H1 (cell line): ENCODE measurements at regions not wholly inside any gene's neighbourhood (a gene's known extent, or its start where the extent isn't known, plus 50 kb on each side); places are given as distances from the start of the nearest gene placed in this dataset.

Source experiments
- CTCF ChIA-PET: fragments of 300-600 bp; sonication (Branson Sonifier 250); formaldehyde crosslinking; loops from one replicate; lab custom pipeline; 2021; ENCODE audit not compliant: partially characterized antibody; lab: Charles Lee
- POLR2A ChIA-PET: fragments of 300-600 bp; sonication (Branson Sonifier 250); formaldehyde crosslinking; loops from one replicate; lab custom pipeline; 2021; ENCODE audit warnings: inconsistent platforms; ENCODE audit not compliant: partially characterized antibody; lab: Charles Lee
- DNase-seq, 2 experiments: peaks; one replicate each; pipeline versions ENCODE4 v3.0.0 to v3.0.0-alpha.2; 2010 to 2022; ENCODE audit warnings: low spot score in 2 of 2, low read depth in 1 of 2, mixed read lengths in 1 of 2
- FAIRE-seq: peaks from 2 replicates; lab custom pipeline; 2011; peaks lifted over from hg19 to GRCh38; lab: Jason Lieb, UNC
- H2AFZ ChIP-seq: 2 replicates; pipeline ENCODE4 v1.8.1; 2012; ENCODE audit warnings: low read length, inconsistent platforms
- H2AK5ac ChIP-seq: 2 replicates; pipeline ENCODE4 v1.6.1; 2013; ENCODE audit warnings: low read depth, low read length
- H2BK120ac ChIP-seq: replicated peaks from 2 replicates; pipeline ENCODE3; 2013; ENCODE audit warnings: low read depth, low read length, inconsistent platforms
- H2BK12ac ChIP-seq: 2 replicates; pipeline ENCODE4 v1.6.1; 2013; ENCODE audit warnings: low read depth, low read length
- H2BK15ac ChIP-seq: 2 replicates; pipeline ENCODE4 v1.6.1; 2013; ENCODE audit warnings: low read length
- H2BK20ac ChIP-seq: 2 replicates; pipeline ENCODE4 v1.6.1; 2013; ENCODE audit warnings: low read length
- H2BK5ac ChIP-seq: 2 replicates; pipeline ENCODE4 v1.6.1; 2013; ENCODE audit warnings: low read depth, low read length
- H3K14ac ChIP-seq: 2 replicates; pipeline ENCODE4 v1.6.1; 2013; ENCODE audit warnings: inconsistent platforms; ENCODE audit not compliant: insufficient read length
- H3K18ac ChIP-seq: 2 replicates; pipeline ENCODE4 v1.6.1; 2013; ENCODE audit warnings: low read length; ENCODE audit errors: extremely low read depth
- H3K23ac ChIP-seq: 2 replicates; pipeline ENCODE4 v1.6.1; 2013; ENCODE audit warnings: inconsistent platforms; ENCODE audit not compliant: insufficient read length
- H3K23me2 ChIP-seq: 2 replicates; pipeline ENCODE4 v1.6.1; 2013; ENCODE audit warnings: low read depth, low read length
- H3K27ac ChIP-seq: 2 replicates; pipeline ENCODE4 v1.6.1; 2011; ENCODE audit warnings: low read depth, low read length, inconsistent platforms
- H3K27me3 ChIP-seq, 4 experiments: replicated peaks in 1 of 4; 1 replicate in 1 of 4; 2 replicates in 3 of 4; pipeline versions ENCODE4 v1.6.1 to v1.8.1; 2011 to 2013; ENCODE audit warnings: low read length in 3 of 4, mild to moderate bottlenecking in 3 of 4, inconsistent platforms in 2 of 4, mixed read lengths in 2 of 4, moderate library complexity in 1 of 4; ENCODE audit not compliant: control insufficient read depth in 3 of 4, insufficient read depth in 3 of 4; ENCODE audit errors: extremely low read depth in 1 of 4
- H3K36me3 ChIP-seq, 4 experiments: 2 replicates each; pipeline versions ENCODE4 v1.6.1 to v1.8.1; 2011 to 2013; ENCODE audit warnings: mild to moderate bottlenecking in 4 of 4, low read length in 3 of 4, moderate library complexity in 2 of 4, control low read depth in 1 of 4, inconsistent platforms in 1 of 4; ENCODE audit not compliant: insufficient read depth in 4 of 4, control insufficient read depth in 2 of 4
- H3K4ac ChIP-seq: replicated peaks from 2 replicates; pipeline ENCODE3; 2013; ENCODE audit warnings: low read length, low read depth, mixed read lengths, inconsistent platforms; ENCODE audit not compliant: insufficient read length
- H3K4me1 ChIP-seq, 4 experiments: replicated peaks in 1 of 4; 1 replicate in 1 of 4; 2 replicates in 3 of 4; pipeline versions ENCODE4 v1.6.1 to v1.8.1; 2011 to 2013; ENCODE audit warnings: low read length in 3 of 4, inconsistent platforms in 2 of 4, mixed read lengths in 1 of 4; ENCODE audit not compliant: insufficient read depth in 4 of 4, control insufficient read depth in 3 of 4
- H3K4me2 ChIP-seq, 2 experiments: 2 replicates each; pipeline versions ENCODE4 v1.6.1 to v1.8.1; 2011 to 2013; ENCODE audit warnings: low read depth in 2 of 2, low read length in 2 of 2, control low read depth in 1 of 2, inconsistent platforms in 1 of 2, mild to moderate bottlenecking in 1 of 2; ENCODE audit not compliant: insufficient read depth in 1 of 2
- H3K4me3 ChIP-seq, 4 experiments: fragments of 200-600, 300-600 bp in 1 of 4; sonication (generic), shearing (Covaris generic), sonication (Bioruptor Twin) in 1 of 4; 2 replicates each; pipeline versions ENCODE4 v1.5.1 to v1.8.1; 2011 to 2016; ENCODE audit warnings: low read length in 4 of 4, low read depth in 3 of 4, control low read depth in 2 of 4, inconsistent platforms in 2 of 4, mild to moderate bottlenecking in 2 of 4, mixed read lengths in 1 of 4, moderate library complexity in 1 of 4; ENCODE audit not compliant: insufficient read depth in 2 of 4; ENCODE audit errors: extremely low read depth in 1 of 4
- H3K56ac ChIP-seq: replicated peaks from 2 replicates; pipeline ENCODE3; 2013; ENCODE audit warnings: low read depth, mild to moderate bottlenecking, mixed read lengths, low read length, inconsistent platforms; ENCODE audit not compliant: insufficient read length
- H3K79me1 ChIP-seq: 2 replicates; pipeline ENCODE4 v1.6.1; 2013; ENCODE audit warnings: low read depth, low read length, control low read depth
- H3K79me2 ChIP-seq, 2 experiments: 2 replicates each; pipeline versions ENCODE4 v1.6.1 to v1.8.1; 2012 to 2013; ENCODE audit warnings: low read length in 2 of 2, mild to moderate bottlenecking in 2 of 2, inconsistent platforms in 1 of 2; ENCODE audit not compliant: insufficient read depth in 2 of 2, control insufficient read depth in 1 of 2
- H3K9ac ChIP-seq, 4 experiments: replicated peaks in 1 of 4; 1 replicate in 1 of 4; 2 replicates in 3 of 4; pipeline versions ENCODE4 v1.6.1 to v1.8.1; 2011 to 2013; ENCODE audit warnings: low read depth in 3 of 4, low read length in 3 of 4, control low read depth in 2 of 4, mild to moderate bottlenecking in 2 of 4, moderate library complexity in 2 of 4, inconsistent platforms in 1 of 4; ENCODE audit errors: extremely low read depth in 1 of 4
- H3K9me3 ChIP-seq, 2 experiments: 2 replicates each; pipeline versions ENCODE4 v1.6.1 to v1.8.1; 2012 to 2013; ENCODE audit warnings: mild to moderate bottlenecking in 2 of 2, moderate library complexity in 2 of 2, control low read depth in 1 of 2, inconsistent platforms in 1 of 2, low read depth in 1 of 2, low read length in 1 of 2, mixed read lengths in 1 of 2; ENCODE audit not compliant: insufficient read depth in 2 of 2
- H4K20me1 ChIP-seq, 2 experiments: replicated peaks in 1 of 2; 2 replicates each; pipeline versions ENCODE3 to v1.8.1; 2011 to 2013; ENCODE audit warnings: inconsistent platforms in 2 of 2, low read length in 2 of 2, mild to moderate bottlenecking in 1 of 2; ENCODE audit not compliant: insufficient read depth in 2 of 2, control insufficient read depth in 1 of 2
- H4K5ac ChIP-seq: 2 replicates; pipeline ENCODE4 v1.6.1; 2013; ENCODE audit warnings: low read length, low read depth, mixed read lengths, inconsistent platforms; ENCODE audit not compliant: insufficient read length
- H4K8ac ChIP-seq: 2 replicates; pipeline ENCODE4 v1.8.0; 2013; ENCODE audit warnings: mild to moderate bottlenecking, moderate library complexity, low read length, inconsistent platforms; ENCODE audit not compliant: insufficient read depth; ENCODE audit errors: extremely low read depth
- H4K91ac ChIP-seq: replicated peaks from 2 replicates; pipeline ENCODE3; 2013; ENCODE audit warnings: low read length, mixed read lengths, inconsistent platforms; ENCODE audit not compliant: insufficient read length
- CBX5 ChIP-seq: fragments of 300-800, 300-1000 bp; sonication (generic); IDR thresholded peaks from 2 replicates; pipeline ENCODE4 v1.7.1; 2016; ENCODE audit warnings: antibody characterized with exemption, low read length, low read depth
- CBX8 ChIP-seq: fragments of 300-800, 300-1000 bp; sonication (generic); IDR thresholded peaks from 2 replicates; pipeline ENCODE4 v1.7.1; 2016; ENCODE audit warnings: low read depth, low read length, borderline replicate concordance
- CEBPB ChIP-seq: IDR thresholded peaks from 2 replicates; pipeline ENCODE4 v1.6.1; 2012; ENCODE audit warnings: low read depth, low read length
- CTBP2 ChIP-seq: IDR thresholded peaks from 2 replicates; pipeline ENCODE4 v1.7.0; 2011; ENCODE audit warnings: borderline replicate concordance, mild to moderate bottlenecking, moderate library complexity, mixed read lengths, low read length; ENCODE audit not compliant: insufficient read depth, insufficient read length
- GTF2F1 ChIP-seq: IDR thresholded peaks from 2 replicates; pipeline ENCODE4 v1.6.1; 2012; ENCODE audit warnings: low read depth, low read length, improper control_type of control experiment, borderline replicate concordance
- HDAC6 ChIP-seq: IDR thresholded peaks from one replicate; pipeline ENCODE4 v1.7.1; 2012; ENCODE audit warnings: low read depth, mild to moderate bottlenecking, inconsistent platforms, low read length, moderate library complexity
- POLR2AphosphoS5 ChIP-seq: IDR thresholded peaks from 2 replicates; pipeline ENCODE4 v1.6.1; 2011; ENCODE audit warnings: low read depth, low read length
- POU5F1 ChIP-seq: IDR thresholded peaks from 2 replicates; pipeline ENCODE4 v1.6.1; 2011; ENCODE audit warnings: low read depth, mild to moderate bottlenecking, low read length, moderate library complexity
- RNF2 ChIP-seq: fragments of 200-900, 300-1000 bp; sonication (generic); IDR thresholded peaks from 2 replicates; pipeline ENCODE4 v1.7.1; 2016; ENCODE audit warnings: borderline replicate concordance, low read depth, mild to moderate bottlenecking, antibody characterized with exemption, low read length; ENCODE audit not compliant: poor library complexity, severe bottlenecking; ENCODE audit errors: missing control alignments
- RXRA ChIP-seq: IDR thresholded peaks from 2 replicates; pipeline ENCODE4 v1.6.1; 2011; ENCODE audit warnings: low read depth, mild to moderate bottlenecking, low read length, moderate library complexity; ENCODE audit not compliant: insufficient read depth
- SAP30 ChIP-seq: fragments of 300-600 bp; sonication (generic); IDR thresholded peaks from 2 replicates; pipeline ENCODE4 v1.7.1; 2012; ENCODE audit warnings: low read length, moderate library complexity, mild to moderate bottlenecking, inconsistent platforms; ENCODE audit not compliant: insufficient read depth, insufficient replicate concordance
- SIN3A ChIP-seq, 2 experiments: IDR thresholded peaks in 1 of 2; conservative IDR thresholded peaks in 1 of 2; 2 replicates each; pipeline ENCODE4 v1.6.1; 2011 to 2012; ENCODE audit warnings: low read length in 2 of 2, improper control_type of control experiment in 1 of 2, low read depth in 1 of 2, mild to moderate bottlenecking in 1 of 2
- TCF12 ChIP-seq: IDR thresholded peaks from 2 replicates; pipeline ENCODE4 v1.6.1; 2011; ENCODE audit warnings: low read depth, mild to moderate bottlenecking, low read length
- WGBS, 2 experiments: shearing (Covaris generic) in 1 of 2; methylation state at CpG; one replicate each; pipeline versions ENCODE4 v1.1.6 to v1.1.7; 2013 to 2015; ENCODE audit warnings: low lambda C conversion rate in 2 of 2, mixed read lengths in 2 of 2, inconsistent platforms in 1 of 2, low coverage in 1 of 2, missing lambda C conversion rate in 1 of 2; ENCODE audit not compliant: insufficient replicate concordance in 2 of 2, insufficient coverage in 1 of 2, insufficient read length in 1 of 2; ENCODE audit errors: extremely low coverage in 1 of 2, missing lambda C conversion rate in 1 of 2; 5-methylcytosine and 5-hydroxymethylcytosine counted together
- TF ChIP-seq, protein P1 (sequence below): IDR thresholded peaks from 2 replicates; pipeline ENCODE4 v1.6.1; 2012; ENCODE audit warnings: inconsistent platforms

- H3K18ac ChIP-seq, result no peak overlapping the region
- TF ChIP-seq SAP30, result no peak
- no peak for TF ChIP-seq TCF12
- no peak for TF ChIP-seq GTF2F1
- no peak for TF ChIP-seq CTBP2
- no peak for TF ChIP-seq CBX8
- TF ChIP-seq POLR2AphosphoS5, result no peak
- TF ChIP-seq CEBPB, result no peak
- no peak for TF ChIP-seq RNF2
- no peak for TF ChIP-seq SIN3A (conservative IDR thresholded peaks at IDR 0.05 in 1 of 2, IDR thresholded peaks at IDR 0.05 in 1 of 2; ENCODE audit: low read depth in 1 of 2, low read length in 2 of 2)
- TF ChIP-seq CBX5, result no peak
- no peak for TF ChIP-seq HDAC6
- TF ChIP-seq RXRA, result no peak
- TF ChIP-seq, protein P1, sequence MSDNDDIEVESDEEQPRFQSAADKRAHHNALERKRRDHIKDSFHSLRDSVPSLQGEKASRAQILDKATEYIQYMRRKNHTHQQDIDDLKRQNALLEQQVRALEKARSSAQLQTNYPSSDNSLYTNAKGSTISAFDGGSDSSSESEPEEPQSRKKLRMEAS, result no peak
- no peak for TF ChIP-seq POU5F1
Measured at GRCh38 chr7:16365952-16366351, 55.4 kb downstream of the CRPPA start.

More at GRCh38 chr7:16365952-16366351, 55.4 kb downstream of the CRPPA start:
- H3K4me2 ChIP-seq, result no peak overlapping the region
- CTCF ChIA-PET, result interaction anchor here (0.7 to 0.8 kb wide), 2 partner anchors 54 to 100 kb away, joined by 3 to 4 read pairs; partner anchors contain the start of gene SOSTDC1
- H3K4me1 ChIP-seq, result no peaks in the 10 kb centered on the region
- H2BK120ac ChIP-seq, result no peak overlapping the region
- H3K27ac ChIP-seq, result no peak overlapping the region
- H3K79me2 ChIP-seq, result no peaks in the 10 kb centered on the region
- no peaks in the 10 kb centered on the region for H3K23me2 ChIP-seq
- H3K56ac ChIP-seq, result no peak overlapping the region
- no peaks in the 10 kb centered on the region for H3K9me3 ChIP-seq
- H3K27me3 ChIP-seq, result no peaks in the 10 kb centered on the region
- H2BK15ac ChIP-seq, result no peak overlapping the region
- no peak overlapping the region for H3K4me3 ChIP-seq
- no peak overlapping the region for H3K14ac ChIP-seq
- H4K91ac ChIP-seq, result no peak overlapping the region
- H2BK12ac ChIP-seq, result no peak overlapping the region
- WGBS, 2 experiments, result 86% methylated on average over 3 of the region's 3 CpGs; no CpG with 5 or more reads in 1 of the 2 experiments
- H2AFZ ChIP-seq, result no peak overlapping the region
- no peak overlapping the region for H4K5ac ChIP-seq
- H3K4ac ChIP-seq, result no peak overlapping the region
- no peak overlapping the region for H4K8ac ChIP-seq
- POLR2A ChIA-PET, result interaction anchor here (0.7 kb wide), 1 partner anchor 12 kb away, joined by 6 read pairs; no protein-coding TSS in a partner anchor
- DNase-seq, result no peak
- H4K20me1 ChIP-seq, result no peaks in the 10 kb centered on the region
- no peak overlapping the region for H2BK5ac ChIP-seq
- H3K79me1 ChIP-seq, result no peaks in the 10 kb centered on the region
- no peaks in the 10 kb centered on the region for H3K36me3 ChIP-seq
- FAIRE-seq, result no peak
- no peak overlapping the region for H2AK5ac ChIP-seq
- no peak overlapping the region for H3K23ac ChIP-seq
- H2BK20ac ChIP-seq, result no peak overlapping the region
- no peak overlapping the region for H3K9ac ChIP-seq
